ENCODE measurements at regions not wholly inside any gene's neighbourhood (a gene's known extent, or its start where the extent isn't known, plus 50 kb on each side); places are given as distances from the start of the nearest gene placed in this dataset.
"Not testable (repeated sequence)": the region's sequence is repeated elsewhere in the genome, so short reads cannot be mapped to it uniquely, and the experiment has no call there.

- no peak for DNase-seq
These were observed 441.0 kb upstream of the ERCC4 start for GRCh38 chr16:13478991-13479390.

GRCh38 chr16:13479549-13479948 is 440.4 kb upstream of the ERCC4 start:
- no peak for DNase-seq

- no peak for DNase-seq
These were observed 439.2 kb upstream of the ERCC4 start for GRCh38 chr16:13480801-13481200.

- no peak for DNase-seq
These were observed 436.8 kb upstream of the ERCC4 start for GRCh38 chr16:13483121-13483520.

DNA sequence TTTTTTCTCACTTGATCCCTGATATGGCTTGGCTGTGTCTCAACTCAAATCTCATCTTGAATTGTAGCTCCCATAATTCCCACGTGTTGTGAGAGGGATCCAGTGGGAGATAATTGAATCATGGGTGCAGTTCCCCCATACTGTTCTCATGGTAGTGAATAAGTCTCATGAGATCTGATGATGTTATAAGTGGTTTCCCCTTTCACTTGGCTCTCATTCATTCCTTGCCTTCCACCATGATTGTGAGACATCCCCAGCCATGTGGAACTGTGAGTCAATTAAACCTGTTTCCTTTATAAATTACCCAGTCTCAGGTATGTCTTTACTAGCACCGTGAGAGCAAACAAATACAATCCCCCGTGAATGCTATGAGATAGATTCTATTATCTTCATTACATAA is 430.5 kb upstream of the ERCC4 start:
- DNase-seq = not testable (repeated sequence)

GRCh38 chr16:13492046-13492445 is 427.9 kb upstream of the ERCC4 start:
- no peak for DNase-seq

GRCh38 chr16:13503960-13504635 is 415.9 kb upstream of the ERCC4 start:
- no peak for DNase-seq

DNA sequence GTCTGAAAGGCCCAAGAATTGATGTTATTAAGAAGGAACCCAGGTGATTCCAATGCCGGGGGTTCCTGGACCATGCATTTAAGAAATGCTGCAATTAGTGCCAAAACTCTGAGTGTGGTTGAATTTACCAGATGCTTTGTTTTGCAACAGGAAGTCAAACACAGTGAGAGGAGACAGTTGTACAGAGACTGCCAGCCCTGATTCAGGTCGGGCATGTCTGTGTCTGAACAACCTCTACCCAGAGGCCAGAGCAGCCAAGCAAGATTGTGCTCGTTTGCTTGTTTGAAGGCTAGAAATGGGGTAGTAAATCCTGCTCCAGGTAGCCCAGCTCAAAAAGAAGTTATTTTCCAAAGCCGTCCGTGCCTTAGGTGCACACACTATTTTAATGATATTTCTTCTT is 412.4 kb upstream of the ERCC4 start:
- no peak for DNase-seq

DNA sequence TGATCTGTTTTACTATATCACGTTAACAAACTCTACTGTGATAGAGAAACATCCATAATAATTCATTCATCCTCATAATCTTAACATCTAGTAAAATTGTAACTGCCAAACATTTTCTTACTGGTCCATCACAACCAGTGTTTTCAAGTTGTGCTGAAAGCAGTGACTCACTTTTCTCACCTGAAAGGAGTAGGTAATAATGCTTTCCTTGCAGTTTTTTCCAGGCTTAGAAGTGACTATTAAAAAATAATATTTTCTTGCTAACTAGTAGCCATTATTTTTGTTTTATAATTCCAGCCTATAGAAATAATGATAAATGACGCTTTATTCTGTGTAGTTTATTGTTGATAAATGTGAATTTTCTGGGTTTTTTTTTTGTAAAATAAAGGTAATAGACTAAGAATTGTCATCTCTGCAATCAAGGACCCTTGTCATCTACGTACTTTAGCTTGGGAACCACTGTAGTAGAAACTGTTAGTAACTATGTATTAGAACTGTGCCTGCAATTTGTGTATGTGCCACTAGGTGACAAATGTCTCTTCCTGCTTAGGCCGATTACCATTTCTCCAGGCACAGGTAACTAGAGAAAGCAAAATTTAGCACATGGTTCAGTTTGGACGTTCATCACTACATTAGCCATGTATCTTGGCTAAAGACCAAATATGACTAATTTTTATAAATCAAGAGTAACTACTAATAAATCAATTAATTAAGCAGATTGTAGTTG is 409.4 kb upstream of the ERCC4 start:
- DNase-seq = no peak

- no peak for DNase-seq
These were observed 402.1 kb upstream of the ERCC4 start for GRCh38 chr16:13517841-13518240.

DNA sequence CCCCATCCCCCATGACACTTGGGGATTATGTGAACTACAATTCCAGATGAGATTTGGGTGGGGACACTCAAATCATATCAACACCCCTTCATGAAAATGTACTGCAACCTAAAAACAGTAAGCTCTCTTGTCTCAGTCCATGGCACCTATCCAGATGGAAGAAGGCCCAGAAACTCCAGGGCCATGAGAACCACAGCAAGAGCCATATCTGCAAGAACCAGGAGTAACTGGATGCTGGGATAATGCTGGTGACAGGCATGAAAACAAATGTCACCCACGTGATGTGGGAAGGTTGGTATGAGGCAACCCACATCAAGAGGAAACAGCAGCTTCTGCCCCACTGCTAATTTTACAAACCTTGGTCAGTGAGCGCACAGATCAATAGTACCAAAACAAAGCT is 400.1 kb upstream of the ERCC4 start:
- no peak for DNase-seq

DNA sequence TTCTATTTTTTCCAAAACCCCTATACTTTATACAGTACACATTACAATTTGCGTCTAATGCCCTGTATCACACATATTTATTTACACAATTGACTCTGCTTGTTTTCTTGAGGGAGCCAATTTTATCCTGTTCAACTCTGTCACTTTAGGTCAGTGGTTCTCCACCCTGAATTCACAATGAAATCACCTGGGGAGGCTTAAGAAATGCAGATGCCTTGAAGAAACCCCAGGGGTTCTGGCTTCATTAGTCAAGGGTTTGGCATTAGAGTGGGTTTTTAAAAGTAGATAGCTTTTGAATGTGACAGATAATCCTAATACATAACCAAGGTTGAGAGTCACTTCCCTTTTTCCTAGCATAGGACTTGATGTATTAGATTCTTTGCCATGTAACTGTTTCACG is 398.6 kb upstream of the ERCC4 start:
- DNase-seq = no peak

- DNase-seq = no peak
These were observed 392.6 kb upstream of the ERCC4 start for GRCh38 chr16:13527332-13527731.

DNA sequence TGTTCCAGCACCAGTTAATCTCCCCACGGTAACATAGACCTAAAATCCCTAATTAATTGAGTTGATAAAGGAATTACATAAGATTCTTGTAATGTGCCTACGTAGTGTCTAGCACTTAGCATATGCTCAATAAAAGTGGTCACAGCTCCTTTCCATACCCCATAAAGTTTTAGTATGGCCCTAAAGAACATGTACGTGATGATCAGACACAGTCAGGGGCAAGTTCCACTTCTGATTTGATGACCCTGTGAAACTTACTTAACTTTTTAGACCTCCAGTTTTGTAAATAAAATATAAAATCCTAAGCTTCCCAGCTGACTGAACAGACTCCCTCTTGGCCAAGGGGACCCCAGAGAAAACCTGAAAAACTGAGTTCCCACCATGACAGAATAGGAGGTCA is 391.3 kb upstream of the ERCC4 start:
- no peak for DNase-seq

DNA sequence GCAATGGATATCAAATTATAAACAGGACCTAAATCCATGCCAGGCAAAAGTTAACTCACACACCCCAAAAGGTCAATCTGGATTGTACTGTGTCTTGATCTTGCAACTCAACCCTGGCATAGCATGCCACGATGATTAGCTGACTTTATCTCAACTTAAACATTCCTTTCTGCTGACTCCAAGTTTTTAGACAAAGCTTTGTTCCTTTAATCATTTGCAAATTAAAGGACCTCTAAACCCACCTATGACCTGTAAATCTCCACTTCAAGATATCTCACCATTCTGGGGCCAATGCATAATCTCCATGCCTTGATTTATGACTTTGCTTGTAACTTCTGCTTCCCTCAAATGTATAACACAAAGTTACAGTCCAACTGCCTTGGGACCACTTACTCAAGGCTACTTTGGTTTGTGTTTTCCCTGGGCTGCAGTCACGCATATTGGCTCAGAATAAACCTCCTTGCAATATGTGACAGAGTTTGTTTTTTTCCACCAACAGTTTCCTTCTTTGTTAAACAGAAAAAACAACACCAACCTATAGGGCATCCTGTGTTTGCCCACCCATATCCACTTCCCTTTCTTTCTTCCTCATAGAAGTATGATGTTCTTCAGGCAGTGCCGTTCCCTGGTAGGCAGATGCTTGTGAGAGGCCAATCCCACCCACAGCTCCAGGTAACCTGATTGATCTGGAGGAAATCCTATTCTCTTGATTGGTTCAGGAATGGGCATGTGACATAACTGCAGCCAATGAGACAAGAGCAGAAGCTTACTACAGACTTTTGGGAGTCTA is 390.6 kb upstream of the ERCC4 start:
- no peak for DNase-seq

DNA sequence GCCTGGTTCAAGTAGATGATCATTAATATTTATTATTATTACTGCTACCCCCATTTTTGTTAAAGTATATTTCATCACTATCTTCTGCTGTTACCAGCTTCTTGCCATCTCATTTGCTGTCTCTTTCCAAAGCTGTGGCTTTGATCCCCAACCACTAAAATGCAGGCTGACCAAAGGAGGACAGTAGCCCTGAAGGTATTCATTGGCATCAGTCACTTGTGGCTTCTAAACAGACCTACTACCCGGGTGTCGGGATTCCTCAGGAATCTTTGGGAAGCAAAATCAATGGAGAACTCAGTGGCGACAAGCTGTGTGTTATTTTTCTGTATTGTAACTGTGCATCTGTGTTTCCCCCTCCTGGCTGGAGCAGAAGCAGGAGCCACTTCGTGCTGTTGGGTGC is 379.2 kb upstream of the ERCC4 start:
- no peak for DNase-seq

DNA sequence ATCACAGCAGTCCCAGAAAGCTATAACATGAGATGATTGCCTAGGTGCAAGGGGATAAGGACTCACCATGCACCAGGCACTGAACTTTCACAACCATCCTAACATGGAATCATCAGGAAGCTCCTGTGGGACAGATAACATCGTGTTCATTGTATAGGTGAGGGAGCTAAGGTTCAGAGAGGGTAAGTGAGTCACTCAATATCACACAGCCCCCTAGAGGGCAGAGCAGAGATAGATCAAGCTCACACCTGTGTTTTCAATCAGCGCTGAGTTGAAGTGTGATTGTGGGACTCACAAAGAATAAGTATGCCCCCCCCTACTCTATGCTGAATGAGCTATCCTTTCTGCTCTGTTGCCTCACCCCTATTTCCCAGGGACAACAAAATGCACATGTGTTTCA is 377.7 kb upstream of the ERCC4 start:
- DNase-seq = no peak

- DNase-seq = no peak
These were observed 376.1 kb upstream of the ERCC4 start for GRCh38 chr16:13543850-13544249.

GRCh38 chr16:13545271-13545670 is 374.7 kb upstream of the ERCC4 start:
- no peak for DNase-seq

GRCh38 chr16:13550254-13550653 is 369.7 kb upstream of the ERCC4 start:
- DNase-seq = no peak

GRCh38 chr16:13552062-13552959 is 367.6 kb upstream of the ERCC4 start:
- no peak for DNase-seq

- no peak for DNase-seq
These were observed 367.0 kb upstream of the ERCC4 start for GRCh38 chr16:13552960-13553257.

DNA sequence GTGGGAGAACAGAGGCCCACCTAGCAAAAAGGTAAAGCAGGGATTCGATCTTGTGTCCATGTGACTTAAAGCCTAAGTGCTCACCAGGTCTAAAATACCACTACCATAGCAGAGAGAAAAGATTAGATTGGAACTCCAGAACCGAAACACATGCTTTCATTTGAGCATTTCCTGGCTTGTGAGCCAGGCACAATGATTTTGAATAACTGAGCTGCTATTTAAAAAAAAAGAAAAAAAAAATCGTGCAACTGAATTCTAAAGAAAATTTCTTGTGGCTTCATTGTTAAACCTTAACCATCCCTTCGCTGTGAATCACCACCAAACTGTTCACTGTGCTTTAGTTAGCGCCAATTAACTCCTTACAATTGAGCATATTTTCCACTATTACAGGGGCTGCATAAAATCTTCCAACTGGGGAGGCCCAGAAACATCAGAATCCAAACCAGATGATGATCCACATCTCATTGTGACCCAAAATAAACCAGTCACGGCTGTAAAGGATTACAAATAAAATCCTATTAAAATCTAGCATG is 366.4 kb upstream of the ERCC4 start:
- DNase-seq = no peak

Data from SHP77 treated with DMSO at 0.1 percent for 48 hours (cell line).